Stimulated activated CD8-positive, alpha-beta memory T cell treated with anti-CD3 and anti-CD28 coated beads, Interleukin-15, amount 100 ng/mL, for 4 hours (primary cell): ENCODE measurements at regions not wholly inside any gene's neighbourhood (a gene's known extent, or its start where the extent isn't known, plus 50 kb on each side); places are given as distances from the start of the nearest gene placed in this dataset.

Experiments used
- DNase-seq, 2 donors: peaks; one replicate each; pipeline ENCODE4 v3.0.0-alpha.2; 2020; ENCODE audit warnings: low read depth in 2 of 2

- DNase-seq = no peak
Measured at GRCh38 chr1:228894442-228894989, 159.2 kb downstream of the RHOU start.

- DNase-seq = no peak
Measured at GRCh38 chr1:228897901-228898300, 162.6 kb downstream of the RHOU start.

DNA sequence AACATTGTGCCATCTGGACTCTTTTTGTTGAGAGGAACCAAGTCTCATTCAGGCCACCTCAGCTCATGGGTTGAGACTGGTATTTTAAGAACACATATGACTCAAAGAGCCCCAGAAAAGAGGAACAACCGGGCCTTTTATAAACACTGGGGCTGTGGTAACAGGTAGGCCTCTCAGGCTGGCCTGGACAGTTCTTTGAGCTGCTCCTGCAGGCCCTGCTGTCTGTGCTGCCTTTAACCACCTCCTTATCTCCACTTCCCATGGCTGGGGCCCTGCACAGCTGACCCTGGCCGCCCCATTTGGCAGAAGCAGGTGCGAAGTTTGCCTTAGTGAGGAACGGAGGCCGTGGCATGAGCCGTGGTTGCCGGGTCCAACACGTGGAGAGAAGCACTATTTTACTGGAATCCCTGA is 163.3 kb downstream of the RHOU start:
- no peak for DNase-seq

- DNase-seq = no peak
Measured at GRCh38 chr1:228899421-228899956, 164.2 kb downstream of the RHOU start.

DNA sequence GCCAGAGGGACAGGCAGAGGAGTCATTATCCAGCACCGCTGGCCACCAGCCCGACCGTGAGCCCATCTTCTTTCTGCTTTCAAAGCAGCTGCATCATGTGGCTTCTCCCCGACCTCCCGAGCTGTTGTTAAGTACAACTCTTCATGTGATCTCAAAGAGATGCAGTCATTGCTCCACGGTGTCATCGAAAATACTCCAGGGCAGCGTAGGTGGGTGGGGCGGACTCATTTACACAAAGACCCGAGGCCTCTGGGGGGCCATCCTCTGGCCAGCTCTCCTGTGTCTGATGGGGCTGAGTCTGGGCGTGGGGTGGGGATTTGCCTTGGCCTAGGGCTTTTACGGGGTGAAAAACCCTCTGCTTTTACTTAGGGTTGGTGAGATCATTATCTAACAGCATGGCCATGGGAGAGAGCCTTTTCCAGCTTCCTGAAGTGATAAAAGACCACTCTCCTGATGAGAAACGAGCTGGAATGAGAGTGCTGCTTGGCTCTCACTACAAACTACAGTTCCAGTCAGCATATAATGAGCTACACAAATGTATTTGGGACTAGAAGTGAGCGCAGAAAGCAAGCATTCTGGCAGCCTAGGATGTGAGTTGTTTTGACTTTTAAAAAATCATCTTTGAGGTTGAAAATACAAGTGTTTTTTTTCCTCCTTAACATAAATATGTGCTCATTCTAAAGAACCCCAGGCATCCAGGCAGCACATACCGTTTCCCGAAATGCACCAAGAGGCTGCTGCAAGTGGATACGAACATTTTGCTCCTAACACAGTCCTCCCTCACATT is 165.0 kb downstream of the RHOU start:
- no peak for DNase-seq

- no peak for DNase-seq
Measured at GRCh38 chr1:228900886-228901392, 165.7 kb downstream of the RHOU start.

- DNase-seq = no peak
Measured at GRCh38 chr1:228901936-228902681, 166.8 kb downstream of the RHOU start.

- DNase-seq = no peak
Measured at GRCh38 chr1:228902781-228903433, 167.6 kb downstream of the RHOU start.

DNA sequence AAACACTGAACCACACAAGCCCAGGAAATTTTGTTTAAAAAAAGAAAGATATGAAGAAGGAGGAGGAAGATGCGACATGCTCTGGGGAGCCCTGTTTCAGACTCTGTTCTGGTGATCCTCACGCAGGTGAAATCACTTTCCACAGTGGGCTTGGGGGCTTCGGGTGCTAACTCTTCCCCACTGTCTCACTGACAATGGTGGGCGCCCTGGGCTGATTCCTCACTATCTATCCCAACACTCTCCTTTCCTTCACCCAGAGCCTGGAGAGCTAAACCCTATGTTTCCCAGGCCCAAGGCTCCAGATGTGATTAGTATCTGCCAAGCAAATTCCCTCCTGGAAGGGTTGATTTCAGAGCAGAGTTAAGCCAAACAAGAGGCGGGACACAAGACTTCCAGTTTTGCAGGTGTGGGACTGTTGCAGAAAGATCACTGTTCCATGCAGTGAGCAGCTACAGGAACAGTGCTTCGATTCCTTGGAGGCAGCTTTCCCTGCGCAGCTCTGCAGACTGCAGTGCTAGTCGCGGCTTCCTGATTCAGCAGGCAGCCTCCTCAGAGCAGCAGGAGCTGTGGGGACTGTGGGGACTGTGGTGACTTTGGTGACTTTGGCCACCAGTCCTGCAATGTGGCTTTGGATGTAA is 168.3 kb downstream of the RHOU start:
- no peak for DNase-seq

DNA sequence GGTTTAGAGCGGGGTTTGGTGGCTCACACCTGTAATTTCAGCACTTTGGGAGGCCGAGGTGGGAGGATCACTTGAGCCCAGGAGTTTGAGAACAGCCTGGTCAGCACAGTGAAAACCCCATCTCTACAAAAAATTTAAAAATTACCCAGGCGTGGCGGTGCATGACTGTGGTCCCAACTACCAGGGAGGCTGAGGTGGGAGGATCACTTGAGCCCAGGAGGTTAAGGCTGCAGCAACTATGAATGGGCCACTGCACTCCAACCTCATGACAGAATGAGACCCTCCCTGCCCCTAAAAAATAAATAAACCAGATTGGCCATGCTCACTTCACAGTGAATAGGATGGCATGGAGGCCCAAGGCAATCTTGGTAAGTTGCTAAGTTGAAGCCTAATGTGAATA is 168.9 kb downstream of the RHOU start:
- no peak for DNase-seq

DNA sequence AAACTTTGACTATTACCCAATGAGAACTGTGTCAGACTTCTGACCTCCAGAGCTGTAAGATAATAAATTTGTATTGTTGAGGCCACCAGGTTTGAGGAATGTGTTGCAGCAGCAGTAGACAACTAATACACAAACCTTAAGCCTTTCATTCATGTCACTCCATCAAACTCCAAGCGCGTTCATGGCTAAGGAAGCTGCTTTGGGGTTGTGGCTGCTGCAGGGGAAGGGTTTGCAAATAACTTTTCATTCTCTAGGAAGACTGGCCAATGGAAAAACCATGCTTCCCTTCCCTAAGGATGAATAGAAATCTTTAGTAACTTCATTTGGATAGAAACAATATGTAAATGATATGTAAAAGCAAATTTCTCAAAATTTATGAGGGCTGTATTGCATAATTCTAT is 170.4 kb downstream of the RHOU start:
- DNase-seq = no peak

DNA sequence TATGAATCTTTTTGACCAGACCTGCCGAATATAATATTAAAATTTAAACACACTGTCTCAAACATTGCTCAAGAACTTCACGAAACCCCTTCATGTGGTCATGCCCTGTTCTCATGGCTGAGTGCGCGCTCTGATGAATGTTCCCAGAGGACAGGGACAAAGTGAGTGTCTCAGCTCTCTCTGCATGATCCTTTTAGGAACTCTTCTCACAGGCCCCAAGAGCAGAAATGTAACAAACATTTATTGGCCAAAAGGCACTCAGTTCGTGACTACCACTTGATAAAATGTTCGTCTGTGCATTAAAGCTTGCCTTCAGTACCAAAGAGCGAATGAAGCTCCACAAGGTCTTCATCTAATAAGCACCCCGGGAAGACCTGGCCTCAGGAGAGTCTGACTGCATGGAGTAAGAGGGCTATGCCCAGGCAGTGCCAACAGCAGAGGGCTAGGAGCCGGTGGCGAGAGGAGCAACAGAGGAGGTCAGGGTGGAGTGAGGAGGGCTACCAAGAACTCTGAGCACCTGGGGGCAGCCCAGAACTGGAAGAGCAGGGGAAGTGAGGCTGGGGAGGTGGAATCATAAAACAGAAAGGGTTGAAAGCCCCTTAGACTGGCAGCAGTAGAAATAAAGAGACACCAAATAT is 171.1 kb downstream of the RHOU start:
- DNase-seq = no peak

DNA sequence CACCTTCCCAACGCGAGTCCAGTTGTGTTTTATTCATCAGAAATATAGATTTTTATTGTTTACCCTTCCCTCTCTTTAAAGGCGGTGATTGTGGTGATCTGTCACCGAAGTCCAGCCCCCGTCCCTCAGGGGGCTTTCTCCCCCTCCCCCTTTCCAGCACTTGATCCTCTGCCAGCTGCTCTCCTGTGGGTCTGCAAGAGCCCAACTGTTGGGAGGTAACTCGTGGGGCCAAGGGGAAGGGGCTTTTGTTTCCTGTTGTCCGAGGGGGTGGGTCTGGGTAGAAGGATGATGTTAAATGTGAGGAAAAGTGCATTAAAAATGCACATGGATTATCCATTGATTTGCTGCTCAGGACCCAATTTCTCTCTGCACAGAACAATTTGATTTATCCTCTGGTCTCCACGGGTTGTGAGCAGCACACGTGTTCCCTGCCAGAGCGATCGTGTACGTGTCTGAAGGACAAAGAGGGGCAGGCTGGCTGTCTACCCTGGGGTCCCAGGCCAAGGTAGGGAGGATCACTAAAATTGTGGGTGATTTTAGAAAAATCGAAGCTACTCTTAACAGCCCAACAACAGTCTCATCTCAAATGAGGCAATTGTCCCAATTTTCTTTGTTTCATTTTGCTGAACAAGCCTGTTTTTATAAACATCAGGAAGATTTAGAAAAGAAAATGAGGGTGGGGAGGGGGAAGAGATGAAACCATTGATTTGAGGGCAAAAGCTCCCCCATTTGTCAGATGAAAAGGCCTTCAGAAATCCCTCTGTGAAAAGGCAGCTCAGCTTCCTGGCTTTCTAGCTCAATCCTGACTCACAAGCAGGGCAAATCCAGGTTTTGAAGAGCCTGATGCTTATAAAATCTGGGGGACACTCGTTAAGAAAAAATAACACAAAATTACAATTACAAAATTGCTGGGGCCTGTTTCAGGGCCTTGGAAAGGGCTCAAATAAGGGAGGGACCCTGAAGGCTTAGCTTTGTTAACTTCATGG is 176.2 kb downstream of the RHOU start:
- DNase-seq = no peak

GRCh38 chr1:228913626-228914414 is 178.5 kb downstream of the RHOU start:
- no peak for DNase-seq

- DNase-seq = no peak
Measured at GRCh38 chr1:228914700-228915099, 179.4 kb downstream of the RHOU start.

- DNase-seq = no peak
Measured at GRCh38 chr1:228917342-228917741, 182.1 kb downstream of the RHOU start.

DNA sequence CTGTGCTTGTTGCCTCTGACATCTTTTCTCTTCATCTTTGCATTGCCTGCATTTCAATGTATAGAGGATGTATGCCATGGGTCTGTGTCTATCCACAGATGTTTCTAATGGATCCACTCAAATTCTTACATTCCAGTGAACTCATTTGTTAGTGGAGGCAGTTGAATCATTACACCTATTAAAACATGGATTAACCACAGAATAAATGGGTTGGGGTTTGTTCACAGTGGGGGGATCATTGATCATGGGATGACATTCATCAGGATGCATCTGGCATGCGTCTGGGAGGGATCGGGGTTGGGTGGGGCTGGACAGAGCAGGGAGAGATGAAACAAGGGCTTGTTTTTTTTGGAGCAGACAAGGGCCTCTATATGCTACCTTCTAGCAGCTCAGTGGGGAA is 182.5 kb downstream of the RHOU start:
- DNase-seq = no peak

DNA sequence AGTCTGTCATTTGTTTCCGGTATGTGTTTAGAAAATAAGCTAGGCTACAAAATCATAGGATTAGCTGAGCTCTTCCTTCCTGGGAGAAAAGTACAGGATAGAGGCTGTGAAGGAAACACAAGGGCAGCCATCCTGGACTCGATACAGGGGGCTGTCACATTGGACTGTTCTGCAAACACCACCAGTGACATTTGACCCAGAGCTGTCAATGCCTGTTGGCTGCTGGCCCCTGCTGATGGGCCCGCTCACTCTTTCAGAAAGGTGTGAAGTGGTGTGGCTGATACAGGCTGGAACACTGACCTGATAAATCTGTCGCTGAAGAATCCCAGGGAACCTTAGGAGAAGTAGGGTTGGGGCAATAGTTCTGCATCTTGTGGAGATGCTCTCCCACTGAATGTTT is 183.1 kb downstream of the RHOU start:
- DNase-seq = no peak

DNA sequence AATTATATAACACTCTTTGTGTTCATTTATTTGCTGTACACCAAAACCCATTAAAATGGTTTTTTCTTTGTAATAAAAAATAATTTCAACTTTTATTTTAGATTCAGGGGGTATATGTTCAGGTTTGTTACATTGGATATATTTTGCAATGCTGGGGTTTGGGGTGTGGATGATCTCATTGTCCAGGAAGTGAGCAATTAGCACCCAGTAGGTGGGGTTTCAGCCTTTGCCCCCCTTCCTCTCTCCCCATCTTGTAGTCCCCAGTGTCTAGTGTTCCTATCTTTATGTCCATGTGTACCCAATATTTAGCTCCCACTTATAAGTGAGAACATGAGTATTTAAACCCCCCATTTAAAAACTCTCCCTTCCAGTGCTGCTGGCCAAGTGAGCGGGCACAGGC is 184.6 kb downstream of the RHOU start:
- DNase-seq = no peak
